Endometrial microvascular endothelial cells (primary cell): ENCODE measurements at regions not wholly inside any gene's neighbourhood (a gene's known extent, or its start where the extent isn't known, plus 50 kb on each side); places are given as distances from the start of the nearest gene placed in this dataset.

ENCODE experiments used
- in situ Hi-C: cut with HindIII; loops from 2 replicates; pipeline ENCODE4 v1.10.0; 2017; ENCODE audit warnings: low sequenced_read_pairs, low pct_unique_long_range_greater_than_20kb; ENCODE audit errors: inconsistent ontology term

- in situ Hi-C loops: no loop called here
These were observed 55.5 kb downstream of the MID1IP1 start for GRCh38 chrX:38856670-38857265.

GRCh38 chrX:38857736-38858523 lies 56.7 kb downstream of the MID1IP1 start:
- in situ Hi-C loops: no loop called here

DNA sequence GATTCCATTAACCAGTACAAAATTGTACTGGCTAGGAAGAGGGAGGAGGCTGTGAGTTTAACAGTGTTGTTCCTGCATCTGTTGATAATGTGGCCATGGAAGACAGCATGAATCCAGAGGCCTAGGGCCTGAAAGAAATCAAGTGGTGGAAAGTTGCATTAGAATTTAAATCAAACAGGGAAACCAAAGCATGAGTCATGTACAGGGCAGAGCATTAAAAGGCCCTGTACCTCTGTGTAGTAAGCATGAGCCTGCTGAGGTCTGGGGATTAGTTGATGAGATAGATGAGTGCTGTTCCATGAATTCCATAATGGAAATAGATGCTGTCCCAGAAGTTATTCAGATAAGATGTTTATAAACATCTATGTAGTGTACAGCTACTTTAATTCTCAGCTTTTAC lies 58.3 kb downstream of the MID1IP1 start:
- in situ Hi-C loops: no loop called here

DNA sequence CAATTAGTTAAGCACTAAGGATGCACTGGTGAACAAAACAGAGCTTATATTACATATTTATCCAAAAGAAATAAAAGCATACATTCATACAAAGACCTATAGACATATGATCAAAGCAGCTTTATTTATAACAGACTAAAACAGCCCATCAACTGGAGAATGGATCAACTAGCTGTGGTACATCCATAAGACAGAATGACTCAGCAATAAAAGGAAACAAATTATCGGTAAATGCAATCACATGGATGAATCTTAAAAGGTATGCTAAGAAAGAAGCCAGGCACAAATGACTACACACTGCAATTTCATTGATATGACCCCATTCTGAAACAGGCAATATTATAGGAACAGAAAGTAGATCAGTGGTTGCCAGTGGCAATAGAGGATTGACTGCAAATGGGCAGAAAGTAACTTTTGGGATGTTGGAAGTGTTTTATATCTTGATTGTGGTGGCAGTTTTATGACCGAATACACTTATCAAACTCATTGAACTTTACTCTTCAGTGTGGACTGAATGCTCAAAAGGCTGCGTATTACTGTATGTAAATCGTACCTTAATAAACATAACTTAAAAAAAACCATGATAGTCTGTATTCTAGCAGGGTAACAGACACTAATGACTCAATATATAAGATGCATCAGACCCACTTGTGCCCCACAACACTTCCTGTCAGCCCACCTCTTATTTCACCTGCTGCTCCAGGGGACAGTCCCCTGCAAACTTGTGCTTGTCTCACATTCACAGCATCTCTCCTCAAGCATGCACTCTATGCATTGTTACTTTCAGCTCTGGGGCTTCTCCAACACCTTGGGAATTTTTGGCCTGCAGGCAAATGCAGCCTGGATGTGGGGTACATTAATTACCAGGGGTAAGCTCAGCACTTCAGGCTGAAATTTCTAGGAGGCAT lies 59.1 kb downstream of the MID1IP1 start:
- in situ Hi-C loops: no loop called here

DNA sequence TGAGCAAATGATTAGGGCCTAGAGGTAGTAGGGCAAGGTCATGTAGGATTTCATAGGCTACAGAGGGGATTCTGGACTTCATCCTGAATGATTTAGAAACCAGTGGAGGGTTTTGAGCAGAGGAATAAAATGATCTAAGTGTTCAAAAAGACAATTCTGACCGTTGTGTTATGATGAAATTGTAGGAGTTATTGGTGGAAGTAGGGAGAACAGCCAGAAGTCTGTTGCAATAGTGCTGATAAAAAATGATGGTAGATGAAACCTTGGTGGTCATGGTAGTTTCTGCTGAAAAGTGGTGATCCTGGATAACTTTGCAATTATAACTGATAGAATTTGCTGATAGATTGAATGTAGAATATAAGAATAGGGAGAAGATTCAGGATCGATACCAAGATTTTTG lies 60.2 kb downstream of the MID1IP1 start:
- in situ Hi-C loops: no loop called here

- in situ Hi-C loops: no loop called here
These were observed 60.8 kb downstream of the MID1IP1 start for GRCh38 chrX:38862100-38862499.

DNA sequence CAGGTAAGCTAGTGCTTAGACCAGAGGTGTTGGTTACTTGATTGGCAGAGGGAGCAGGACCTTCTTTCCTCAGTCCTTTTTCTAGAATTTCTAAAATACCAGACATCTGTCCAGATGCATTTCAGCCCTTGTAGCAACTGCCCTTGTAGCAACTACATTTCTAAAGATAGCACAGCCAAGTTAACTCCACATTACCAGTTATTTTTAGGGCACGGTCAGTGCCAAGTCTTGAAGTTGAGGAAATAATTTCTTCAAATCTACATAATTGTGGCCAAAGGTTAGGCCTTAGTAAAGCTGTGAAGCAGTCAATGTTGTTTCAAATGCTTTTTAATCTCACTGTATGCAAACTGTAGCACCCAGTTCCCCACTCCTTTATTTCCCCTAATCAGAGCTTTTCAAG lies 62.9 kb downstream of the MID1IP1 start:
- in situ Hi-C loops: no loop called here

DNA sequence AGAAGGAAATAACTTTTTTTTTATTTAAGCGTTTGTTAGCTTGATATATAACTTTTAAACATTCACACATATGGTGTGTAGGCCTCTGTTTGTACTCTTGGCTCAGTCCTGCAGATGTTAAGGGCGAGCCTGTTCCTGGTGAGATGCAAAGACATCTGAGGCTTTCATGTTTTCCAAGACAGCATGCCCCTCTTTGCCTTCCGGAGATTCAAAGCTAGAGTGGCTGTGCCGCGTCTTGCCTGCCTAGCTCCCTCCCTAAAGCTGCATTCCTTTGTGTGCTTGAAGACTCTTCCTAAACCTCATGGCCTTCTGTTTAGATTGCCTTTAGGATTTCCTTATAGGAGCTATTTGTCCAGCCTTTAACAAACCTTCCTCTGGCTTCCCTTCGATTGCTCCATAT lies 67.1 kb downstream of the MID1IP1 start:
- in situ Hi-C loops: no loop called here

GRCh38 chrX:38868941-38869401 lies 67.7 kb downstream of the MID1IP1 start:
- in situ Hi-C loops: no loop called here

GRCh38 chrX:38870361-38870895 lies 69.2 kb downstream of the MID1IP1 start:
- in situ Hi-C loops: no loop called here

- in situ Hi-C loops: no loop called here
These were observed 70.1 kb downstream of the MID1IP1 start for GRCh38 chrX:38871129-38872029.

- in situ Hi-C loops: no loop called here
These were observed 76.1 kb downstream of the MID1IP1 start for GRCh38 chrX:38877366-38877765.

DNA sequence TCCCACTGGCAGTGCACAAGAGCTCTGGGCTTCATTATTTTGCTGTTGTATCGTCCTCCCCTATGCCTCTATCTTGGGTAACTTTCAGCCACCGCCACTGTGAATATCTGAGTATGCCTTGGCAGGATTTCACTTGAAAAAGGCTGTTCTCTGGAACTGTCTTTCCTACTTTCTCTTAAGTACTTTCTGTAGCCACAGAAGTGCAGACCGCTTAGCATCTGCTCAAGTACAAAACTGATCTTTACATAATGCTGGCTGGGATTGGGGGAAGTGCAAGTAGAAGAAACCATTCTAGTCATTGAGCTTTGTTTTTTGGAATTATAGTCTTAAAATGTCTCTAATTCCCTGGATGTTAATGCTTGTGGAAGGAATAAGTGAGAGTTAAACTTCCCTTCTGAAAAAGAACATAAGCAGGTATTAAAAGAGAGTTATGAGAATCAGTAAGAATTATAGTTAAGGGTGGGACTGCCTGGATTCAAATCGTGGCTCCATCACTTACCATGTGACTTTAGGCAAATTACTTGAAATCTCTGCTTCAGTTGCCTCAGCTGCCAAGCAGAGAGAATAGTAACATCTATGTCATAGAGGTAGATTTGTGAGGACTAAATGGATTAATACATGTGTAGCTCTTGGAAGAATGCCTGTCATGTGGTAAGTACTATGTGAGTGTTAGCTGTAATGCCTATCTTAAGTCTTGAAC lies 77.5 kb downstream of the MID1IP1 start:
- in situ Hi-C loops: no loop called here

GRCh38 chrX:38879631-38880220 lies 78.5 kb downstream of the MID1IP1 start:
- in situ Hi-C loops: no loop called here

DNA sequence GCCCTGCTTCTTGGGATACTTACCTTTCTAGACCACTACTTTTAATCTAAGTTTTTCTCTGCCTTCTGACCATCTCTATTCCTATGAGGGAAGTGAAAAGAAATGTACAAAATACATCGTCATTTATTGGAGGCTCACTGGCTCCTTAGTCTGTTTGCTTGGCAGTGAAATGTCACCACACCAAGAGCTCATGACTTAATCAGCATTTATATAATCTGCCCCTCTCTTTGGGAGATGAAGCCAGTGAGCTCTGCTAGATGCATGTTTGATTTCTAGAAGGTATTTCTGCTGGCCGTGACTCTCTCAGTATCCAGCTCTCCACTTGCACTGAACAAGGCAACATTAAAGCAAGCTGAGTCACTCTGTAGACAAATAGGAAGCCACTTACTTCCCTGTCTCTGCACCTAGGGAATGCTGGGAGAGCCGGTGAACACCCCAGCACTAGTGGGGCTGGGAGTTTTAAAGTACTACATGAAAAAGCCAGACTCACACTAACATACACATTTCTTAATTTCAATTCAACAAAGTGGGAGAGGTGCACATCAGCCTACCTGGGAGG lies 79.1 kb downstream of the MID1IP1 start:
- in situ Hi-C loops: no loop called here

- in situ Hi-C loops: no loop called here
These were observed 79.8 kb downstream of the MID1IP1 start for GRCh38 chrX:38881066-38881465.

DNA sequence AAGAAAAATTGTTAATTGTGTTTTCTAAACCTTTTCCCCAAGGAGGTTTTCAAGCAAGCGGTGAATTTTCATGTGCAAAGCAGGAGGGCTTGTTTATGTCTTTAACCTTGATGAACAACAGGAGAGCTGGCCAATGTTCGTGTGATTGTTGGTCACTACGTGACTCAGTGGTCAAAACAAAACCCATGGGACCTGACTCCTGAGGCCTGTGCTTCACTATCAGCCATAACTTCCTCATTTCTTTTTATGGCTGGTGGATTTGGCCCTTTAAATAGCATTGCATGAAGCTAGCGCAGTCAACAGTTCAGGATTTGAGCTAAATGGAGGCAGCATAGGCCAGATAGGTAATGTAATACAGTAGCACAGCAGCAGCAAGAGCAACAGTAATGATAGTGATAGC lies 80.5 kb downstream of the MID1IP1 start:
- in situ Hi-C loops: no loop called here
